AG04449 (cell line): ENCODE measurements at regions not wholly inside any gene's neighbourhood (a gene's known extent, or its start where the extent isn't known, plus 50 kb on each side); places are given as distances from the start of the nearest gene placed in this dataset.
"Not testable (repeated sequence)": the region's sequence is repeated elsewhere in the genome, so short reads cannot be mapped to it uniquely, and the experiment has no call there.

Experiments
- CTCF ChIA-PET: fragments of 350-600 bp; formaldehyde crosslinking; extraction: SDS; loops from one replicate; lab custom pipeline; 2021; ENCODE audit warnings: antibody characterized with exemption; lab: Yijun Ruan, JAX
- POLR2A ChIA-PET: fragments of 400-600, 350-600 bp; formaldehyde crosslinking; extraction: SDS; loops from one replicate; lab custom pipeline; 2020; ENCODE audit warnings: antibody characterized with exemption, inconsistent platforms; lab: Yijun Ruan, JAX
- DNase-seq: peaks from one replicate; pipeline ENCODE4 v3.0.0-alpha.2; 2010; ENCODE audit warnings: low read depth, low spot score
- H3K4me3 ChIP-seq: 2 replicates; pipeline ENCODE4 v1.5.1; 2011; ENCODE audit warnings: low read depth, mild to moderate bottlenecking, control low read depth, low read length
- CTCF ChIP-seq: IDR thresholded peaks from one replicate; pipeline ENCODE4 v1.5.1; 2011; ENCODE audit warnings: mild to moderate bottlenecking, moderate library complexity, low read length, control low read depth, inconsistent platforms; ENCODE audit not compliant: insufficient read depth; ENCODE audit errors: missing control alignments

GRCh38 chr16:13359835-13360234 is 458.4 kb downstream of the SHISA9 start:
- ChIA-PET POLR2A (no interaction called here), CTCF (no interaction called here)
- H3K4me3 ChIP-seq, result no peak overlapping the region
- no peak for DNase-seq
- no peak for TF ChIP-seq CTCF

- CTCF ChIA-PET, result no interaction called here
- POLR2A ChIA-PET, result no interaction called here
- H3K4me3 ChIP-seq, result no peak overlapping the region
- no peak for TF ChIP-seq CTCF
- DNase-seq, result no peak
These were observed 471.0 kb downstream of the SHISA9 start for GRCh38 chr16:13372421-13372820.

- POLR2A ChIA-PET, result no interaction called here
- CTCF ChIA-PET, result no interaction called here
- no peak for DNase-seq
- H3K4me3 ChIP-seq, result no peak overlapping the region
- no peak for TF ChIP-seq CTCF
These were observed 474.8 kb downstream of the SHISA9 start for GRCh38 chr16:13376174-13376573.

GRCh38 chr16:13377143-13377542 is 475.7 kb downstream of the SHISA9 start:
- ChIA-PET POLR2A (no interaction called here), CTCF (no interaction called here)
- TF ChIP-seq CTCF, result no peak
- H3K4me3 ChIP-seq, result no peak overlapping the region
- DNase-seq, result no peak

- no peak overlapping the region for H3K4me3 ChIP-seq
- CTCF ChIA-PET, result no interaction called here
- no peak for DNase-seq
- TF ChIP-seq CTCF, result no peak
- POLR2A ChIA-PET, result no interaction called here
These were observed 476.8 kb downstream of the SHISA9 start for GRCh38 chr16:13378151-13378550.

- no peak for DNase-seq
- TF ChIP-seq CTCF, result no peak
- POLR2A ChIA-PET, result no interaction called here
- CTCF ChIA-PET, result no interaction called here
- H3K4me3 ChIP-seq, result no peak overlapping the region
These were observed 477.9 kb downstream of the SHISA9 start for GRCh38 chr16:13379266-13379665.

GRCh38 chr16:13385156-13386040 is 484.0 kb downstream of the SHISA9 start:
- CTCF ChIA-PET, H3K4me3 ChIP-seq, POLR2A ChIA-PET, DNase-seq: not testable (repeated sequence)
